Stromal cell of bone marrow (primary cell): ENCODE measurements at regions not wholly inside any gene's neighbourhood (a gene's known extent, or its start where the extent isn't known, plus 50 kb on each side); places are given as distances from the start of the nearest gene placed in this dataset.

Source experiments
- DNase-seq: peaks from one replicate; pipeline ENCODE4 v3.0.0-alpha.2; 2012; ENCODE audit warnings: low read depth

DNA sequence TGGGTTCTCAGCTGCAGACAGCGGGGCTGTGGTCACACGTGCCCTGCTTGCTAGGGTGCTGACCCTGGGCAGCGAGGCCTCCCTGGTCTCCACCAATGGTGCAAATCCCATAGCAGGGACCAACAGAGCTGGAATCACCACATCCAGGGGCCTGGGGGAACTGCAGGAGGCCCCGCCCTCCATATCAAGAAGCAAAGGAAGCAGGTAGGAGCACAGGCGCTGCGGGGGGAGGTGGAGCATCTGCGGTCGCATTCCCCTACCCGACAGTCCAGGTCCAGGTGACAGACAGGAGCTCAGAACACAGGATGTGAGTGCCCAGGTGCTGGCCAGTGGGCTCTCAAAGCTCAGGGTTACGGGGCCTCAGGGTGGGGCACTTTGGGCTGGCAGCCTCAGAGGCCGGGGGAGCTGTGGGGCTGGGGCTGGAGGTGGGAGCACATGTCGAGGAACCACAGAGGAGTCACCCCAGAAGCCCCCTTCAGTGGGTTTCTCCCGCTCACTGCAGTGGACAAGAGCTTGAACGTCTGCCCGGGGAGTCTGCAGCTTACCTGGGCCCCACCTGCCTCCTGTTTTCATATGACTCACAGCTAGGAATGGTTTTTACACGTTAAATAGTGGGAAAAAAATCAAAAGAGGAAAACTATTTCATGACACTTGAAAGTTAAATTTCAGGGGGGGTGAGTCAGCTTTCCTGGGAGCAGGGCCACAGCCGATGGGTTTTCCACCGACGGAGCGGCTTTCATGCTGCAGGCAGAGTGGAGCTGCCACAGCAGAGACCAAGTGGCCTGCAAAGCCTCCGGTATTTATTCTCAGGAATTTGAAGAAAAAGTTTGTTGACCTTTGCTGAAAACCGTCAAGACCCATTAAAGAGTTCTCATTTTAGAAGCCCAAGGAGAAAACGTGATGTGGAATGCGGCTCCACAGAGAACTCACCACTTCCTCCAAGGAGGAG lies 148.7 kb upstream of the PPP2R2D start:
- DNase-seq = no peak

GRCh38 chr10:131753336-131753735 lies 147.5 kb upstream of the PPP2R2D start:
- no peak for DNase-seq

- DNase-seq = no peak
These were observed 145.6 kb upstream of the PPP2R2D start for GRCh38 chr10:131755200-131755599.

GRCh38 chr10:131757285-131758058 lies 143.3 kb upstream of the PPP2R2D start:
- no peak for DNase-seq

DNA sequence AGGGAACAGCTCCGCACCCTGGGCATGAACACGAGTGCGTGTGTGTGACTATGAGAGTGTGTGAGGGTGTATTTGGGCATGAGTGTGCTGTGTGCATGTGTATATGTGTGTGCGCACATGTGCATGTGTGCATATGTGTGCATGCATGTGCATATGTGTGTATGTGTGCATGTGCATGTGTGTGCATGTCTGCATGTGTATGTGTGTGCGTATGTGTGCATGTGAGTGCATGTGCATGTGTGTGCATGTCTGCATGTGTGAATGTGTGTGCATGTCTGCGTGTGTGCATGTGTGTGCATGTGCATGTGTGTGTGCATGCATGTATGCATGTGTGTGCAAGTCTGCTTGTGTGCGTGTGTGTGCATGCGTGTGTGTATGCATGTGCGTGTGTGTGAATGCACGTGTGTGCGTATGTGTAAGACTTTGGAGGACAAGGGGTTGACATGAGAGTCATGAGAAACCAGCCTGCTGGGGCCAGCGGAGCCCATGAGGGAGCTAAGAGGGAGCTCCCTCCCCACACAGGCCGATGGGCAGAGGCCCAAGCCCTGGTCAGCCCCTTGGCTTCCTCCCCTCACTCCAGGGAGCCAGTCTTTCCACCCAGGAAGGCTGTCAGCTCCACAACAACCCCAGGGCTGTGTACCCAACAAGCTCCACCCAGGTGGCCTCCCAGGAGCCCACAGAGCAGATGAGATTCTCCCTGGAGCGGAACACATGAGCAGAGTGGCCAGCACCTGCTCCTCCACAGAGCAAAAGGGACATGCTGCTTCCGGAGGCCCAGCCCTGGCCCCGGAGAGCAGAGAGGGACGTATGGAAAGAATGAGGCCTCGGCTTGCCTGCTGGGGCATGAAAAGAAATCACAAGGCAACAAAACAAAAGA lies 142.5 kb upstream of the PPP2R2D start:
- DNase-seq = no peak

DNA sequence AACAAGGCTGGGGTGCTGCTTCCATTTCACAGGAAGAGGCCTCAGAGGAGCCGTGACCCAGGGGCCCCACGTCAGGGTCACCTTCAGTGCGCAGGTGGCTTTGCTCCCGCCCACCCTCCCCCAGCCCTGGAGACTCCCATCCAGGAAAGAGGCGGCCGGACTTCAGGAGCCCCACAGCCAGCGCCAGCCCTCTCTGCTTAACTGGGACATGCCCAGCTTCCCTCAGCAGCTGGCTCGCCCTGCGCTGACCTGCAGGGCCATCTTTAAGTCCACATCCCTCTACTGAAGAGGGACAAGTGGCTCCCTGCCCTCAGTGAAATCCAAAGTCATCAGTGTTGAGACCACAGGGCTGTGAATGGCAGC lies 141.9 kb upstream of the PPP2R2D start:
- DNase-seq = no peak

DNA sequence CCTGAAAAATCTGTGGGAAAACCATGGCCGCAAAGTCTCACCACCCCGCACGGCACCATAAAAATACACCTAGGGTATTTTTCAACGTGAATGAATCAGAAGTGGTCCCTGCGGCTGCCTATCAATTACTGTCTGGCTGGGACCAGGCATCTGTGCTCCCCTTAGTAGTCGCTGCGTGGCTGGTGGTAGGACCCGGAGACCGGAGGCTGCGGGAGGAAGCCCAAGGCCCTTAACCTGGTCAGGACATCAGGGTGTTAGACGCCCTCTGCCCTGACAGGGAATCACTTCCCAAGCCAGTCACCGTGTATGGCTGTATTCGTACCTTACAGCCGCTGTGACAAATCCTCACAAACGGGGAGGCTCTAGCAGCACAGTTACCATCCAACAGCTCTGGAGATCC lies 141.5 kb upstream of the PPP2R2D start:
- DNase-seq = no peak

GRCh38 chr10:131760416-131761166 lies 140.2 kb upstream of the PPP2R2D start:
- DNase-seq = no peak

- no peak for DNase-seq
These were observed 137.8 kb upstream of the PPP2R2D start for GRCh38 chr10:131762789-131763696.

DNA sequence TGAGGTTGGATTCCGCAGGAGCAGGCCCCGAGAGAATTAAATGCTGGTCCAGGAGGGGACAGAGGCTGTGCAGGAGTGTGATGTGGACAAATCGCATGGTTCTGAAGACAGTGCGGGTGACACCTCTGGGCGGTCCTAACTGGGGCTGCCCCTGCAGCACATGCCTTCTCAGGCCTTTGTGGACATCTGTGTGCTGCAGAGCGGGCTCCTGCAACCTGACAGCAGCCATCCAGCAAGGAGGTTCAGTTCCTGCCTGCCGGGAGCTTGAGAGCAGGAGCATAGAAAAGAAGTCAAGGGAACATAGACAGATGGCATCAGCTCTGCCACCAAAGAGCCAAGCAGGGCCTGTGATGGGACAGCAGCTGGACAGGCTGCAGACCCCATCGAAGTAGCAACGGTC lies 135.9 kb upstream of the PPP2R2D start:
- DNase-seq = no peak

DNA sequence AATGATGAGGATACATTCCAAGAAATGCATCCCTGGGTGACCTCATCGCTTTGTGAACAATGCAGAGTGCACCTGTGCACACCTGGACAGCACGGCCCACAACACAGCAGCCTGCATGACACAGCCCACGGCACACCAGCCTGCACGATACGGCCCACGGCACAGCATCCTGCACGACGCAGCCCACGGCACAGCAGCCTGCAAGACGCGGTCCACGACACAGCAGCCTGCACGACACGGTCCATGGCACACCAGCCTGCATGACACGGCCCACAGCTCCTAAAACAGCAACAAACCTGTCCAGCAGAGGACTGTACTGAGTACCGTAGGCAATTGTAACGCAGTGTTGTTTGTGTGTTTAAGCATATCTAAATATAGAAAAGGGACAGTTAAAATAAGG lies 134.7 kb upstream of the PPP2R2D start:
- no peak for DNase-seq

GRCh38 chr10:131767716-131768115 lies 133.1 kb upstream of the PPP2R2D start:
- no peak for DNase-seq

GRCh38 chr10:131769571-131770410 lies 131.0 kb upstream of the PPP2R2D start:
- no peak for DNase-seq

DNA sequence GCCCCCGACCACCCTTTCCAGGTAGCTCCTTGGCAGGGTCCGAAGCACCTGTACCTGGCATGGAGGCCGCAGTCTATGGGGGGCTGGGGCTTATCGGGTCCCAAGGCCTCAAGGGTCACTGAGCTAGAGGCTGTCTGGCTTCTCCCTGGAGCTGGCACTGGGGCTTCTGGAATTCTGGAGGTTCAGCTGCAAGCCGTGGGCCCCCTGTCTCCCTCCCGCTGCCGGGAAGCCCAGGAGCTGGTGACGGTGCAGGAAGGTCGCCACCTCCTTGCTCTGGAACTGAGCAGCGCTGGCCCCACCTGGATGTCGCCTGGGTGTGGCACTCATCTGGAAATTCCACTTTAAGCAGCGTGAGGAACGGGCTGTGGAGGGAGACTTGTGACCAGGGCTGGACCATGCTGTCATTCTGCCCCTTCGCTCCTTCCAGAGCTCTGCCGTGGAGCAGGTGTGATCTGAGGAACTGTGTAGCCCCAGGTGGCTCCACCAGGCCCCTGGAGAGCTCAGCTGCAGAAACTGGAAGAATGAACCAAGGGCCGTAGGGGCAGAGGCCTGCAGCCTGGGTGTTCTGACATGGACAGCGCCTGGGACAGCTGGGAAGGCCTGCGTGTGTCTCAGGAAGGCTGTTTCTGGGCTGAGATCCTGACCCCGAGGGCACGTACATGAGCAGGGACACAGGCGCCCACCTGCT lies 129.7 kb upstream of the PPP2R2D start:
- no peak for DNase-seq

GRCh38 chr10:131771634-131772358 lies 129.0 kb upstream of the PPP2R2D start:
- DNase-seq = no peak

DNA sequence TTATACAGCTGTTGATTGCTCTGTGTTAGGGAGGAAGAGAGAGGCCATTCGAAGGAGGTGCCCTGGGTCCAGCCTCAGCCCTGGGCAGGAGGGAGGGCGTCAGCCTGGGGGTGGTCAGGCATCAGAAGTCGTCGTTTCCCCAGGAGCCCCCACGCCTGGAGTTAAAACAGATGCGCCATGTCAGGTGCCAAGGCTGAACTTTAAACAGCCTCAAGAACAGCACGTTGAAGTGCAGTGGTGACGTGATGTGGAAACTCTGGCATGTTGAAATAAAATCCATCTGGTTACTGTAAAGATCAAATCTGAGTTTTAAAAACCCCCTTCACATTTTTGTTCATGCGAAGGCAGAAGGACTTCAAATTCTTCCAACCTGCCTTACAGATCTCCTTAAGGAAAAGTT lies 128.4 kb upstream of the PPP2R2D start:
- DNase-seq = no peak

DNA sequence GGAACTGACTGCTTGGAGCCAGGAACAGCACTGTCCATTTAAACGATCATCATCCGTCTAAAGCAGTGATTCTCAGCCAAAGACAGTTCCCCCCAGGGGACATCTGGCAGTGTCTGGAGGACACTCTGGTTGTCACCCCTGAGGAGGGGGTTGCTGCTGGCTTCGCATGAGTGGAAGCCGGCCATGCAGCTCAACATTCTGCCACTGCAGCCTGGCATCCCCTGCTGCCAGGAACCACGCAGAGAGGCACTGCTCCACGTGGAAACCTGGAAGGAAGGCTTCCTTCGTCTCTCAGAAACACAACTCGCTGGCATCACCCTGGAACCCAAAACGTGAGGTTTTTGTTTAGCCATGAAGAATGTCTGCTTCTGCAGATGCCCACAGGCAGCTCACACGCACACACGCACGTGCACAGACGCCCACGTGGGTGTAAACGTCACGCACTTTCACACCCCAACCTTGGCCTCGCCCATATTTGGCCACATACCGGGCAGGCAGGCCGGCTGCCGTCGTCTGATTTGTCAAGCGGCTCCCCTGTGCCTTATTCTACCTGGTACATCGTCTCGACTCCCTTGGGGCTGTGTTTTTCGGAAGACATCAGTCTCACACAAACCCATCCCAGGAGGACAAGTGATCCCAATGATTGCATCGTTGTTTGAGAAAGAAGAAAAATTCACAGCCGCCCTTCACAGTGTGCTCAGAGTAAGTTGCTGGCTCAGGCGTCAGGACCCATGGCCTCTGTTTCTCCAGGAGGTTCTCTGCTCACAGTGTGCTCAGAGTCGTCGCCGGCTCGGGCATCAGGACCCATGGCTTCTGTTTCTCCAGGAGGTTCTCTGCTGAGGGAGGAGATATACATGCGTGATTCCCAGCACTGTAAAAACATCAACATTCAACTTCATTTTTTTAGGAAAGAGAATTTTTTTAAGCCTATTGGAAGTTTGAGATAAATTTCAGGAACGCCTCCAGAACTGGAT lies 127.2 kb upstream of the PPP2R2D start:
- DNase-seq = no peak
